Islet precursor cell (in vitro differentiated cells): ENCODE measurements at regions not wholly inside any gene's neighbourhood (a gene's known extent, or its start where the extent isn't known, plus 50 kb on each side); places are given as distances from the start of the nearest gene placed in this dataset.
"Not testable (repeated sequence)": the region's sequence is repeated elsewhere in the genome, so short reads cannot be mapped to it uniquely, and the experiment has no call there.

Source experiments
- DNase-seq: peaks from one replicate; pipeline ENCODE4 v3.0.0-alpha.2; 2018

DNA sequence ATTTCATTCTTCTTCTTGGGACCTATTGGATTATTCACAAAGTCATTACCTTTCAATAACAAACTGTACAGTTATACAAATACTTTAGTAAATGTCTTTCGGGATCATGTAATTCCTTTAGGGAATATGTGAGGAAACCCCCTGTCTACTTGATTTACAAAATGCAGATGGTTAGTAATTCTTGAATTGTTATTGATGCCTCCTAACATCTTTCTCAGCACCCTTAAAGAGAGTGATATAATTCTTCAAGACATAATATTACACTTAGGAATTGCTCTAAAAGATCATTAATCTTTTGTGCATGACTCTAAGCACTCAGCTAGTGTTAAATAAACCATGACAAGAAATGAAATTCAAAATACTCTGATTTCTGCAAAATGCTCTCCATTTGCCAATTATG lies 988.1 kb upstream of the HS3ST1 start:
- no peak for DNase-seq

DNA sequence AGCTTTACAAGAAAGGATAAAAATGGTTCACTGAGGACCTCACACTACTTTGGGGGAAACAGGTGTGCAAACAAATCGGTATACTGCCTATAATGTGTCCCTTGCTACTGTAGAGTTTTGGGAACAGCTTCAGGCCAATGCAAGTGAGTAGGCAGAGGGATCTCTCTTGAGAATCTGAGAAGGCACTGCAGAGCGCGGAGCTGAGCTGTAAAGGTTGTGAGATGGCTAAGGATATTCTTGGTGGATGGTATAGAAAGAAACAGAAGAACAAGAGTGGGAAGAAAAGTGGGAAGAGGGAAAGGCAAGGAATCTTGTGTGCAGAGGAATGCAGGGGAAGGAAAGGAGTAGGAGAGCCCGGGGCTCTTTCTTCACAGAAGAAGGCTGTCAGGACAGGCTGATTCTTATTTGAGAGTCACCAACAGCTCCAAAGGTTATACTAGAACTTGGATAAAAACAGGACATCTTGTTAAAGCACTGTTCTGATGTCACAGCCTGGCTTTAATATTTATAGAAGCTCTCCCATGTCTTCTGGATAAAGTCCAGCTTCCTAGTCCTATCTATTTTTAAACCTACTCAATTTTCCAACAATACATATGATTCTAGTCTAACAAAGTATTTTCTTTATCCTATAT lies 985.6 kb upstream of the HS3ST1 start:
- no peak for DNase-seq

DNA sequence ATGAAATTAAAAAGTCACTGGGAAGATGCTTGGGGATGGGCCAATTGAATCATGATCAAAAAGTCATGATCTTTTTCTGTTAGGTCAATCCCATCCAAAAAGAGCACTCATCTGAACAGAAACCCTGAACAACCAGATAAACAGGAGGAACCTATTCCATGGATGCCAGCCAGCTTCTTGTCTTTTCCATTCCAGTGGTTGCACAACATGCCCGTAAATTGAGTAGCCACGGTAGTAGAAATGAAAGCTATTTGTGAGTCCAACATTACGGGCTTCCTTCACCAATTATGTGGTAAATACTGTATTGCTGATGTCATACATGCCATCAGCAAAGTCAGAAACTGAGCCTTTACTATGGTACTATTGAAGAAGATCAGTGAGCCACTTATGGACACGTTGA lies 982.4 kb upstream of the HS3ST1 start:
- DNase-seq = no peak

DNA sequence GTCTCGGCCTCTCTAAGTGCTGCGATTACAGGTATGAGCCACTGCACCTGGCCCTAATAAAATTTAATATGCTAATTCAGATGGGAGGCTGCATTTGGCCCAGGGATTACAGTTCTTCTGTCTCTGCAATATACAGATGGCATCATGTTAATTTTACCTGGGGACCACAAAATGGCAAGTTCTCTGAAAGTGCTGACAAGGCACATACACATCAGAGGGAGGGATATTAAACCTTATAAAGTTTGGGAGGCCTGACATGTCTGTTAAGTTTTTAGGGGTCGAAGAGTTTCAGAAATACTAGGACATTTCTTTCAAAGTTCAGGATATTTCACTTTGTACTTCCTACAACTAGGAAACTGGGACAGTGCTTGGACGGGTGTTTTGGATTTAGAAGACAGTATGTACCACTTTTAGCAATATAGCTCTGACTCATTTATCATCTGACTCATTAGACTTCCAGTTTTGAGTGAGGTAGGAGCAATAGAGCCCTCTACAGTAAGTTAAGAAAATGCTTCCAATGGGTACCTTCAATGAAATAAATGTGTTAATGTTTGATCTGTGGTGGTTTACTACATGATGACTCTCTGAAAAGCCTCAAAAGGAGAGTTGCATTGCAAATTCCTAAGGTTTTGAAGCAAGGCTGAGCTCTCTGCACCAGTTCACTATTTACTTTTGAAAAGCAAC lies 981.0 kb upstream of the HS3ST1 start:
- DNase-seq = no peak

DNA sequence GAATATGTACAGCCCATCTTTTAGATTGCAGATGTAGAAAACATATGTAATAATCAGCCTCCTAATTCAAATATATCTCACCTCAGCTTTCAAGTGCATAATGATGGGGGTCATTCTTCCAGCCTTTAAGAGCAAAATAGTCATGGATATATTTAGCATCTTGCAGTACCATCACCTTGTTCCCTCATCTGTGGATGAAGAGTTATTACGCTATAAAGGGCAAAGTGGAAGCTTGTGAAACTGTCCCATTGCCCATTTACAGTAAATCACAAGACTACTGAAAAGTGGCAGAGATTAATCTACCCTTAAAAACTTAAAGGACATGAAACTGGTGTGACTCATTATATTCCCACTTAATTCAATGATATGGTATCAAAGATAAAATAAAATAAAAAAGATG lies 979.7 kb upstream of the HS3ST1 start:
- DNase-seq = no peak

DNA sequence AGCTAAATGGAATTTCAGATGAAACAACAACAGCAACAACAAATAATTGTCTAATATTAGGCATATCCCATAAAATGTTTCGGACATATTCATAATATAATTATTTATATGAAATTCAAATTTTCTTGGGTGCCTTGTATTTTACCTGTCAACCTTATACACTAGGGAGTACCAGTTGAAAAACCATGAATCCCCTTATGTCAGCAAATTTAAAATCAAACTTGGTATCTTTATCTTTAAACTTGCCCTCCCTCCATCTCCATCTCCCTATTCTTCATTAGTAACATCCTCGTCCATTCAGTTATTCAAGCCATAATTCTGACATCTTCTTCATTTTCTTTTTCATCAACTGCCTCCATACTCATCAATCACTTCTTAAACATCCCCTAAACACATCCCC lies 974.5 kb upstream of the HS3ST1 start:
- no peak for DNase-seq

DNA sequence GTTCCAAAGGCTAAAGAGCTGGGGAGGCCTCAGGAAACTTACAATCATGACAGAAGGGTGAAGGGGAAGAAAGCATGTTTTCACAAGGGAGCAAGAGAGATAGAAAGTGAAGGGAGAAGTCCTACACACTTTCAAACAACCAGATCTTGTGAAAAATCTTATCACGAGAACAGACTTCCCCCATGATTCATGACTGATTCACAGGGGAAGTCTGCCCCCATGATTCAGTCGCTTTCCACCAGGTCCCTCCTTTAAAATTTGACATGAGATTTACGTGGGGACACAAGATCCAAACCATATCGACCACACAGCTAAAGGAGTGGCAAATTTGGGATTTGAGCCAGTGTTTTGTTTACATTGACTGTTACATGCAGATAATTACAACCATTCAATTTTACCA lies 971.1 kb upstream of the HS3ST1 start:
- no peak for DNase-seq

DNA sequence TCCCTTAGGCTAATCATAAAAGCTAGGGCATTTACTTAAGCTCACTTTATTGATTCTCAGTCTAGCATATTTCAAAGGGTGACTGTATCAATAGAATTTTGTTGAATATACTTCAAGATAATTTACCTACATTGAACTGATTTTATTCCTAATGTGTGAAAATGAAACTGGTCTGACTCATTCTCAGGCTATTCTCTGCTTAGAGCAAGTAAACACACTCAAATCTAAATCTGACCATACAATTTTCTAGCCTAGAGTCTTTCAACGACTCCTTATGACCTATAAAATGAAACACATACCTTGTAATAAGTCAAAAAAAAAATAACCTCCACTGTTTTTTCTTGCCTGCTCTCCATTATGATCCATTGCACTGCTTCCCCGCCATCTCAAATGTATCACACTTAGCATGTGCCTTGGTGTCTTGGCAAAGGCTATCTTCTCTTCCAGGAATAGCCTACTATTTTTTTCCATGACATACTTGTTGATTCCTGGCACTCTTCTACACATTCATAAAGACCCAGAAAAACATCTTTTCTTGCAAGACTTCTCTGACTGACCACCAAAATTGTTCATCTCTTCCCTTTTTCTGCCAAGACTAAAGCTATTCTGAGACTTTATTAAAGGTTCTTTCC lies 965.1 kb upstream of the HS3ST1 start:
- no peak for DNase-seq

DNA sequence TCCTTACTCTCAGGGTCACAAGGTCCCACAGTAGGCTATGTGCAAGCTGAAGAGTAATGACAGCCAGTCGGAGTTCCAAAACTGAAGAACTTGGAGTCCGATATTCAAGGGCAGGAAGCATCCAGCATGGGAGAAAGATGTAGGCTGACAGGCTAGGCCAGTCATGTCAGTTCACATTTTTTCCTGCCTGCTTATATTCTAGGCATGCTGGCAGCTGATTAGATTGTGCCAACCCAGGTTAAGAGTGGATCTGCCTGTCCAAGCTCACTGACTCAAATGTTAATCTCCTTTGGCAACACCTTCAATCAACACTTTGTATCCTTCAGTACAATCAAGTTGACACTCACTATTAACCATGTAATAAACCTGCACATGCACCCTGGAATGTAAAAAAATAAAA lies 960.9 kb upstream of the HS3ST1 start:
- DNase-seq = no peak

DNA sequence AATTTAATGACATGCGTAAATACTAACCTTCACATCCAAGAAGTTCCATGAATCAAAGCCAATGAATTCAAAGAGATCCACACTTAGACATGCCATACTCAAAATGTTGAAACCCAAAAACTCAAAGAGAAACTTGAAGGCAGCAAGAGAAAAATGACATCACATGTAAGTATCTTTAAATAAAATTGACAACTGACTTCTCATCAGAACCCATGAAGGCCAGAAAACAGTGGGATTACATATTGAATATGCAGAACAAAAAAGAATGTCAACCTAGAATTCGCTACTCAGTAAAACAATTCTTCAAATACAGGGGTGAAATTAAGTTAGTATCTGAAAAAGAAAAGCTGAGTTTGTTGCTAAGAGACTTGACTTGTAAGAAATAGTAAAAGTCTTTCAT lies 953.9 kb upstream of the HS3ST1 start:
- DNase-seq = no peak

DNA sequence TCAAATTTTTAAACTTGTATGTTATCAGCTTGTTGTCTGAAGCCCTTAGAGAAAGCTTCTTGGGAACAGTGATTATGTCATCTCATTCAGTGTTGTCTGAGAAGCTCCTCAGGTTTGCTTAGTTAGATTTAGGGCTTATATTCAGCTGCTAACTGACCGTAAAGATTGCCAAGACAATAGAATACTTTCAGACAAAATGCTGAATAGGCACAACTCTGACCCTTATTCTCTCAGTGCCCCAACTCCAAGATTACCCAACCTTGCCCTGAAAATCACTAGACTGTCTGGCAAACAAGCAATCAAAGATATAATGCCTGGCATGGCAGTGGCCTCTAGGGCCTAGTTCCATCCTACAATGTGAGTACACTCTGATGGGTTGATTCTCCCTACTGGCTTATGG lies 950.5 kb upstream of the HS3ST1 start:
- no peak for DNase-seq

DNA sequence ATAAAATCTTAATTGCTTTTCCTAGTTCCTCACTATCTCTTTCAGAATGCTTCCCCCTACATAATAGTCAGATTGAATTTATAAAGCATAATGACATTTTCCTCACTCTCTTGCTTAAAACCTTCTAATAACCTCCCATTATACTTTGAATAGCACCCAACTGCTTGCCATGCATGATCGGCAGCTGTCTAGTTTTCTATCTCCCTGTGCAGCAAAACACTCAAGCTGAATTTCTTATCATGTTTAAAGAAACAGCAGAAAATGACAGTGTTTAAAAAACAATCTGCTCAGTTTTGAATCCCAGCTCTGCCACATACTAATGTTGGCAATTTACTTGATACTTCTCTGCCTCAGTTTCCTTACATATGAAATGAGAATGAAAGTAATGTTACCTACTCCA lies 947.1 kb upstream of the HS3ST1 start:
- no peak for DNase-seq

DNA sequence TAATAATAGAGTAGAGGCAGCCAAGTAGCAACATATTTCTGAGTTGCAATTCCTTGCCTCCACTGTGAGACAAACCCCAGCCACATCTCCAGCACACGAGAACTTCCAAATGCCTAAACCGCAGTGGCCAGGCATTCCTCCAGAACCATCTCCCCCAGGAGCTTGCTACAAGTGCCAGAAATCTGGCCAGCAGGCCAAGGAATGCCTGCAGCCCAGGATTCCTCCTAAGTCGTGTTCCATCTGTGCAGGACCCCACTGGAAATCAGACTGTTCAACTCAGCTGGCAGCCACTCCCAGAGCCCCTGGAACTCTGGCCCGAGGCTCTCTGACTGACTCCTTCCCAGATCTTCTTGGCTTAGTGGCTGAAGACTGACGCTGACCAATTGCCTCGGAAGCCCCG lies 937.2 kb upstream of the HS3ST1 start:
- DNase-seq = not testable (repeated sequence)

DNA sequence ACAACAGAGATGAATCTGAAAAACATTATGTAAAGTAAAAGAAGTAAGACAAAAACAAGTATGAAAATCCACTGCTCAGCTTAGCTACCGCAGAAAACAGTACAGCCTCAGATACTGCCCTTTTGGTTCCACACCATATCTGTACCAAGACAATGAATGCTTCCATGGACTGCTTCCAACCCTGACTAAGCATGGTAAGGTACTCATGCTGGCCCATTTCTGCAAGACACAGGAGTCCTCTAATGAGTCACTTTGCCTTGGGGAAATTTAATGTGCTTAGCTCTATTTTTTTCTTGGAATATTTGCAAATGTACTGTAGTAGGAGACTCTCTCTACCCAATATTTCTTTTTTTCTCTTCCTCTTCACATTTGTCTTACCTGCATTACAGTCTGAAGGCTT lies 931.7 kb upstream of the HS3ST1 start:
- DNase-seq = no peak

DNA sequence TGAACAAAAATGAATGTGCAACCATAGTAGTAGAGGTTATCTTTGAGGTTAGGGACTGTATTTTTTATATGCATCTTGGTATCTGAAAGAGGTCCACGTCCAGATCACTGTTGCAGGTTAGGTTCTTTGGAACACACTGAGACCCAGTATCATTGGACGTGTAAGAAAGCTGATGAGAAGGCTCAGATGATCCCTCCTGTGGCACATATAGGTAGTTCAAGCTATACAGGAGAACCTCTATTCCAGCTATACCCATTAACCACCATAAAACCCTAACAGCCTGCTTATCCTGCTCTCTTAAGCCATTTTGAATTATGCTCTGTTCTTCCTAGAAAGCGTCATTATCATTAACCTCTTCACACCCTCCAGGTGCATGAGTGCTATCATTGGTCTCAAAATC lies 930.7 kb upstream of the HS3ST1 start:
- no peak for DNase-seq

DNA sequence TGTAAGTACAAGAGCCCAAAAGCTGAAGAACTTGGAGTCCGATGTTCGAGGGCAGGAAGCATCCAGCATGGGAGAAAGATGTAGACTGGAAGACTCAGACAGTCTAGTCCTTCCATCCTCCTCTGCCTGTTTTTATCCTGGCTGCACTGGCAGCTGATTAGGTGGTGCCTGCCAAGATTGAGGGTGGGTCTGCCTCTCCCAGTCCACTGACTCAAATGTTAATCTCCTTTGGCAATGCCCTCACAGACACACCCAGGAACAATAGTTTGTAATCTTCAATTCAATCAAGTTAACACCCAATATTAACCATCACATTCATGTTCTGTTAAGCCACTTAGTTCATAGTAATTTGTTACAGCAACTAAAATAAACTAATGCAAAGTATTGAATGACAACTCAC lies 904.4 kb upstream of the HS3ST1 start:
- not testable (repeated sequence) for DNase-seq

DNA sequence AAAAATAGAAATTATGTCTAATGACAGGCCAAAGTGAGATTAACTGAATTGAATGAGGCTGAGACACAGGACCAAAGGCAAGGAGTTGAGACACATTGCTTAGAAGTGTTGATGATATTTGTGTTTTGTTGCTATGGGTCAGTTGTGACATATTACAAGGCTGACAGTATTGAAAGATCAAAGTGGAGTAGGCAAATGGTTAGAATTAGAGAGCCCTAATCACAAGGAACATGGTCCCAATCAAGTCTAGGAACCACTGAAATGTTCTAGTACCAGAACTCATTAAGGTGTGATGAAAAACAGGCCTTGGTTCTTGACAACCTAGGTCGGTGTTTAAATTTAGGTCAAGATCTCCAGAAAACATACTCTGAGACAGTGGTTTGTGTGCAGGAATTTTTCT lies 896.3 kb upstream of the HS3ST1 start:
- DNase-seq = no peak

DNA sequence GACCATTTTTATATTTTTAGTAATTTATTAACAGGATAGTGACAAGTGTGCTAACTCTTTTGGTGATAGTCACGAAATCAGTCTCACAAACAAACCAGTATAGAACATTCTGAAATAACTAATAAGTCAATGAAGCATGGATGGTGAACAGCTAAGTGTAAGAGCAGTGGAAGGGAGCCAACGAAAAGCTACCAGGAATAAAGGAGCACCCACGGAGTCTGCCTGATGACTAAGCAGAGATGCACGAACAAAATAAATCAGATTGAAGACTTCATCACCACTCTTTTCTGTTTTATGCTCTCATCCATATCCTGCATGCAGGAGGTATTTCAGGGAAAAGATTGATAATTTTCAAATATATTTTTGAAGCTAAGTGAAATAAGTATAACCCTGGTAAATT lies 891.1 kb upstream of the HS3ST1 start:
- DNase-seq = no peak

DNA sequence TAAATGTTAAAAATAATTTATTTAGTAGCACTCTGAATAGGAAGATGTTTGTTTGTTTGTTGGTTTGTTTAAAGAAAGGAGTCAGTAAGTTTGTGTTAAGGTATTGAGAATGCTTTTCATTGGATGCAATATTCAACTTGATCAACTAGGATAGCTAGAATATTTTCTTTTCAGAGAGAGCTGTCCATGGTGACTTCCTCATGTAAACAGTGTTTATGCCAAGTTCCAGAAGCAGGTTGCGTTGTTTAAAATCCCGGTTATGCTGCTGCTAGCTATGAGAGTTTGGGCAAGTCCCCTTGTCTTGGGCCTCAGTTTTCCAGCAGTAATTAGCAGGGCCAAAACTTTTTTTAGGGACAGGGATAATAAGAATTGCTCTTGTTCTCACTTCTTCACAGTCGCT lies 876.2 kb upstream of the HS3ST1 start:
- DNase-seq = no peak

DNA sequence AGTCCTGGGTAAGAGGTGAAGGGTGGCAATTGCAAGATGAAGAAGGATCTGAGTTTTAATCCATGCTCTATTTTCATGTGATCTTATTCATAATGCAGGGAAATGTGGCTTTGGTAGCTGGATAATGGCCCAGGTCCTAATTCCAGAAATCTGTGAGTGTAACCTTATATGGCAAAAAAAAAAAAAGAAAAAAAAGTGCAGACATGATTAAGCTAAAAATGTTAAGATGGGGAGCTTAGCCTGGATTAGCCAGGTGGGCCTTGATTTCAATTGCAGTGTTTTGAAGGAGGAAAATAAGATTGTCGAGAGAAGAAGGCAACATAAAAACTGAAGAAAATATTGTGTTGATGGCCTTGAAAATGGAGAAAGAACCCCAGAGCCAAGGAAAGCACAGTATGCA lies 867.7 kb upstream of the HS3ST1 start:
- no peak for DNase-seq

DNA sequence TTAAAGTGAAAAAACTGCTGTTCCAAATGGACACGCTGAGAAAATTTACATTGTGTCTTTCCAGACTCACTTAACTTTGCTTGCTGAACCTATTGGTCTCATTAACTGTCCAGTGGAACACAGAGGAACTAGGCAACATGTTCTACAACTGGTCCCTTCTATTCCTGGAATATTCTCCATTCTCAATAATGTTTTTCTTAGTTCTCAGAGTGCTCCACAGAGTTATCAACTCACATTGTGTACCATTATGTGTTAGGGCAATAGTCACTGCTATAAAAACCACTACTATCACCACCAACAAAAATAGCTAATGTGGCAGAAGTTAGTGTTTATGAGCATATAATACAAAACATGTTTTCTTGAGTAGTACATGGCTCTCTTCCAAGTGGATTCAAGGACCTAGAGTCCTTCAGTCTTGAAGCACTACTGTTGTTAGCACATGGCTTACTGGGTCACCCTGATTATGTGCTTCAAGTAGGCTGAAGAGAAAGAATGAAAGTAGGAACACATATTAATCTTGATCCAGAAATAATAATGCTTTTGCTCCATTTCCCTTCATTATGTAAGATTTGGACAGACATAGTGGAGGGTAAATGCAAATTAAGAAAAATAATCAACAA lies 865.3 kb upstream of the HS3ST1 start:
- no peak for DNase-seq

DNA sequence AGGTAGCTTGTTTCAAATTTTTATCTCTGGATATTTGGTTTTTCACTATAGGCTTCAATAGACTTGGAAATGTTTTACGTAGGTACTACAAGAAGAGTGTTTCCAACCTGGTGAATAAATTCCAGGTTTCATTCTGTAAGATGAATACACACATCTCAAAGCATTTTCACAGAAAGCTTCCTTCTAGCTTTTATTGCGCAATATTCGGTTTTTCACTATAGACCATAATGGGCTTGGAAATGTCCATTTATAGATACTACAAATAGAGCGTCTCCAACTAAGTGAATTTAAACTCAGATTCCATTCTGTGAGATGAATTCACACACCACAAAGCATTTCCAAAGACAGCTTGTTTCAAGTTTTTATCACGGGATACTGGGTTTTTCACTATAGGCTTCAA lies 857.7 kb upstream of the HS3ST1 start:
- no peak for DNase-seq

DNA sequence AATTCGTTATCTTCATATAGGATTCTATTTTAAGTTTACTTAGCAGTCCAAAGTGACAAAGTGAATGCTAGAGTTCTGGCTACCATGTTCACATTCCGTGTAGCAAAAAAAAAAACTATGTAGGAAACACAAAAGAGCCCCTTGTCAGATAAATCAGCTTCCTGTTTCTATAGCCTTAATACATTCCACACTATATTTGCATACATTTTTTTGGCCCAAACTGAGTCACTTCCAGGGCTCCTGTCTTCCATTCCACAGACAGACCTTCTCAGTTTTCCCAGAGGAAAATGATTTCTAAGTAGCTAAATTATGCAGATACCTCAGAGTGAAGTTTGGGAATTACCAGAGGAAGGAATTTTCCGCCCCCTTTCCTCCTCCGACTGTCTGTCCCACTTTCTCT lies 841.9 kb upstream of the HS3ST1 start:
- DNase-seq = no peak

DNA sequence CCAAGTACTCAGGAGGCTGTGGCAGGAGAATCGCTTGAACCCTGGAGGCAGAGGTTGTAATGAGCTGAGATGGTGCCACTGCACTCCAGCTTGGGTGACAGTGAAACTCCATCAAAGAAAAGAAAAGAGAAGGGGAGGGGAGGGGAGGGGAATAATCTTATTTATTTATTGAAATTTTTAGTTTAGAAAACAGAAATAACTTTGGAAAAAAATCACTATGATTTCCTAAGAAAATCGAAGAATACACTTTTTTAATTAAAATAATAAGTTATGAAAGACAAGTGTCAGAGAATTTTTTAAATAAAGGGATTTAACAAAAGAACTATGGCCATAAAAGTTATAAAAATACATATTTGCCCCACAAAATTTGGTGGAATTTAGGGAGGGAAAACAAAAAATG lies 836.9 kb upstream of the HS3ST1 start:
- no peak for DNase-seq
